Osteoblast (primary cell): ENCODE measurements at regions not wholly inside any gene's neighbourhood (a gene's known extent, or its start where the extent isn't known, plus 50 kb on each side); places are given as distances from the start of the nearest gene placed in this dataset.

Source experiments
- DNase-seq: peaks from one replicate; pipeline ENCODE4 v3.0.0; 2011; ENCODE audit warnings: low spot score, mixed read lengths; ENCODE audit not compliant: insufficient read length; ENCODE audit errors: missing footprints
- H2AFZ ChIP-seq: 2 replicates; pipeline ENCODE4 v1.6.0; 2011; ENCODE audit warnings: mild to moderate bottlenecking, low read length
- H3K27ac ChIP-seq: 2 replicates; pipeline ENCODE4 v1.5.1; 2011; ENCODE audit warnings: mild to moderate bottlenecking, low read depth, low read length, moderate library complexity
- H3K27me3 ChIP-seq: 2 replicates; pipeline ENCODE4 v1.6.0; 2012; ENCODE audit warnings: mild to moderate bottlenecking, control low read depth, inconsistent platforms, low read length, moderate library complexity; ENCODE audit not compliant: insufficient read depth
- H3K36me3 ChIP-seq: 2 replicates; pipeline ENCODE4 v1.5.1; 2011; ENCODE audit warnings: mild to moderate bottlenecking, low read length, control low read depth, moderate library complexity; ENCODE audit not compliant: insufficient read depth
- H3K4me1 ChIP-seq: 2 replicates; pipeline ENCODE4 v1.5.1; 2011; ENCODE audit warnings: mild to moderate bottlenecking, low read length, control low read depth, moderate library complexity; ENCODE audit not compliant: insufficient read depth
- H3K4me2 ChIP-seq: 2 replicates; pipeline ENCODE4 v1.6.0; 2011; ENCODE audit warnings: mild to moderate bottlenecking, low read length; ENCODE audit not compliant: insufficient read depth
- H3K4me3 ChIP-seq: fragments of 200-600 bp; sonication (generic); 3 replicates; pipeline ENCODE4 v1.5.1; 2012; ENCODE audit warnings: mild to moderate bottlenecking, low read length, inconsistent platforms; ENCODE audit not compliant: insufficient read depth
- H3K79me2 ChIP-seq: 2 replicates; pipeline ENCODE4 v1.6.0; 2012; ENCODE audit warnings: mild to moderate bottlenecking, low read length, control low read depth, inconsistent platforms; ENCODE audit not compliant: insufficient read depth
- H3K9me3 ChIP-seq: 2 replicates; pipeline ENCODE4 v1.5.1; 2011; ENCODE audit warnings: low read depth, low read length, control low read depth
- H4K20me1 ChIP-seq: 2 replicates; pipeline ENCODE4 v1.6.0; 2012; ENCODE audit warnings: mild to moderate bottlenecking, low read length, control low read depth; ENCODE audit not compliant: insufficient read depth
- CTCF ChIP-seq: IDR thresholded peaks from 2 replicates; pipeline ENCODE4 v1.5.1; 2011; ENCODE audit warnings: mild to moderate bottlenecking, low read depth, low read length, moderate library complexity; ENCODE audit errors: extremely low read depth

GRCh38 chr2:18651842-18652774, 62.7 kb upstream of the NT5C1B start:
- no peak for TF ChIP-seq CTCF
- peaks cover 14% of the 10 kb centered on the region for H3K4me1 ChIP-seq
- peak overlapping the region; percentile 62 for H2AFZ ChIP-seq
- no peaks in the 10 kb centered on the region for H3K9me3 ChIP-seq
- H3K4me3 ChIP-seq = no peak overlapping the region
- no peak for DNase-seq
- no peaks in the 10 kb centered on the region for H3K27me3 ChIP-seq
- no peaks in the 10 kb centered on the region for H3K36me3 ChIP-seq
- peak overlapping the region; percentile 2 for H3K4me2 ChIP-seq
- peak overlapping the region; percentile 55 for H3K27ac ChIP-seq
- H4K20me1 ChIP-seq = no peaks in the 10 kb centered on the region
- H3K79me2 ChIP-seq = no peaks in the 10 kb centered on the region

DNA sequence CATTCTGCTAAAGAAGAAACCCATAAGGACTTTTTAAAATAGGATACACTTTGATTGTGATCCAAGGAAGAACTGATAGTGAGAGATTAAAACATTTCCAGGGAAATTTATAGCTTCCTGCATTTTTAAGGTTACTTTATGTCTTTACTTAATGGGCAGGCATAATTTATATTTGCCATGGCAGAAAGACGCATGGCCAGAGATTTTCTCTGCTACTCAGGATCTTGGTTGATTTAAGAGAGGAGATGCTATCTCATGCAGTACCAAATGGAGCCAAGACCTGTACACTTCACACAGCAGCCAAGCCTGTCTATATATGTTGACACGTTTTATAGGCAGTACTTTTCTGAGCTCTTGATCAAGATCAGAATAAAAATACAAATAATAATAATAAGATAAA, 60.9 kb upstream of the NT5C1B start:
- no peak overlapping the region for H3K4me2 ChIP-seq
- H3K36me3 ChIP-seq = no peaks in the 10 kb centered on the region
- H3K79me2 ChIP-seq = no peaks in the 10 kb centered on the region
- no peak for TF ChIP-seq CTCF
- no peak overlapping the region for H3K27ac ChIP-seq
- no peak overlapping the region for H3K4me3 ChIP-seq
- H3K9me3 ChIP-seq = no peaks in the 10 kb centered on the region
- no peaks in the 10 kb centered on the region for H4K20me1 ChIP-seq
- no peaks in the 10 kb centered on the region for H3K27me3 ChIP-seq
- no peak for DNase-seq
- peaks cover 14% of the 10 kb centered on the region for H3K4me1 ChIP-seq
- no peak overlapping the region for H2AFZ ChIP-seq

DNA sequence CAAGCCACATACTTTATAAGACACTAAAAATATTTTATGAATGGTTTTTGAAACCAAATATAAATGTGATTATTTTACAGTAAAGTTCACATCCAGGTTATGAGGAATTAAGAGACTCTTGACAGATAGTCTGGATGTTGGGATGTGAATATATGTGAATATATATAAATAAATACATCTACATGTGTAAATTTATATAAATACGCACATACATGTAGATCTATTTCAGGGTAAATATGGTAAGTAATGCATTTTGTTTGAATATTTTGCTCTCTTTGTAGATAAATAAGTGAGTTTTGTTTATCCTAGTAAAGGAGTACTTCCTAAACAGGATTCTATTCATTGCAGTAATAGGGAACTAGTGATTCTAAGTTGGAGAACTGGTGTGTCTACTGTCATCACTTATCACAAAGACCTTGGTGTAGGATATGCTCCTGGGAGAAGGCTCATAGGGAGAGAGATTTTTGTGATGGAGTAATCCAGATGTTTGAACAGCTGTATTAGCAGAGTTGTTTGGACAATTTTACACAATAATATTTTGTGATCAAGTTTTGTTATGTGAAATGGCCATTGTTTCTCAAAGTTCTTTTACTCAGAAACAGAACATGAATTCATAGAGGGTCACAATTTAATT, 60.2 kb upstream of the NT5C1B start:
- no peaks in the 10 kb centered on the region for H3K79me2 ChIP-seq
- no peaks in the 10 kb centered on the region for H3K9me3 ChIP-seq
- no peak for TF ChIP-seq CTCF
- peaks cover 14% of the 10 kb centered on the region for H3K4me1 ChIP-seq
- H4K20me1 ChIP-seq = no peaks in the 10 kb centered on the region
- H2AFZ ChIP-seq = no peak overlapping the region
- no peaks in the 10 kb centered on the region for H3K27me3 ChIP-seq
- H3K36me3 ChIP-seq = no peaks in the 10 kb centered on the region
- H3K27ac ChIP-seq = no peak overlapping the region
- no peak overlapping the region for H3K4me2 ChIP-seq
- H3K4me3 ChIP-seq = no peak overlapping the region
- no peak for DNase-seq

- no peak for DNase-seq
- no peak for TF ChIP-seq CTCF
- H3K27me3 ChIP-seq = no peaks in the 10 kb centered on the region
These were observed 58.8 kb upstream of the NT5C1B start for GRCh38 chr2:18648161-18648560.

More at GRCh38 chr2:18648161-18648560, 58.8 kb upstream of the NT5C1B start:
- no peaks in the 10 kb centered on the region for H3K36me3 ChIP-seq
- no peak overlapping the region for H3K4me2 ChIP-seq
- no peaks in the 10 kb centered on the region for H3K79me2 ChIP-seq
- no peak overlapping the region for H3K27ac ChIP-seq
- no peaks in the 10 kb centered on the region for H4K20me1 ChIP-seq
- peaks cover 14% of the 10 kb centered on the region for H3K4me1 ChIP-seq
- H2AFZ ChIP-seq = no peak overlapping the region
- H3K4me3 ChIP-seq = no peak overlapping the region
- no peaks in the 10 kb centered on the region for H3K9me3 ChIP-seq
